Posterior cingulate gyrus (tissue), 11 donors: ENCODE measurements at regions not wholly inside any gene's neighbourhood (a gene's known extent, or its start where the extent isn't known, plus 50 kb on each side); places are given as distances from the start of the nearest gene placed in this dataset.

Source experiments
- DNase-seq, 10 donors: peaks; one replicate each; pipeline versions ENCODE4 v3.0.0 to v3.0.0-alpha.2; 2020 to 2021; ENCODE audit warnings: mixed read lengths in 3 of 10
- intact Hi-C: fragments of 100-400 bp; cut with DNase I; formaldehyde crosslinking; loops from one replicate; pipeline ENCODE4 v1.15.1; 2023

DNA sequence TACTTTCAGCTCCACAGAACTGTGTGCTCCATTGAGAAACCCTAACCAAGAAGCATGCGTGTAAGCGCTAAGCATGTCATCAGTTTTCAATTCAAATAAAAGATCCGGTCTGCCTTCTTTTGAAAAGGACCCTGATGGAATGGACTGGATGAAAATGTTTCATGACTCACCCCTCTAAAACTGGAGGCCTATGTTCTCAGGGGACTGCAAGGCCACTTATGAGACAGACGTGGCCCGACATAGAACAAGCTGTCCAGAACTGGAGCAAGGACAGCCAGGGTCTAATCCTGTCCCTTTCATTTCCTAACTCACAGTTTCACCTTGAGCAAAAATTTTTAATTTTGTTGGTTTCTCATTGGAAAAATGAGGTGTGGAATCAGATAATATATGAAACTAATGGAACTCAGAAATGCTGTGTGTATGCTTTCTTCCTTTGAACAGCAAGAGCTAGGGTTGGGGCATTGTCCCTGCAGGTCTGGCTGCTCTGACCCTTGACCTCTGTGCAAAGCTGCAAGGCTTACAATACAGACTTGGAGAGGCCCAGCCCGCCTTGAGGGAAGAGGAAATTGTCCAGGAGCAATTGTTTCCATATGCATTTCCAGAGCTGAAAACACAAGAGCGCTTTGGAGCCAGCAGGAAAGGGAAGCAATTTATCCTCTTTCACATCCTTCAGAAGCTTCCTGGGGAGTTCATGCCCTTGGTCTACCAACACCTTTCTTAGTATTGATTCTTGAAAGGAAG lies 553.4 kb upstream of the KLF12 start:
- no peak for DNase-seq

DNA sequence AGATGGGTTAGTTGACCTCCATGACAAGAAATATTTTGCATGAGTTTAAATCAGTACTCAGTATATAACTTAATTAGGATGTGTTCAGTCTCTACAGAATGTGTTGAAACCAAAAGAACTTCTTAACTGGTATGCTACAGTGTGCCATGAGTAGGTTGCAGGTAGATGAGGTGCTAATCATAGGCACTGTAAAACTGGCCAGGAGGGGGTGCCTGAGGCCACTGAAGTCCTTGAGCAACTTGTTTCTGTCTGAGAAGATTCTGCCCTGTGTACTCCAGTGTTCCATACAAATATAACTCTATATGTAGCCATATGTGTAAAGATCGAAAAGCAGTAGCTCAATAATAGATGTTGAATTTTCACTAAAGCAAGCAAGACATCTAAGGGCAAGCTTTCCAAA lies 549.2 kb upstream of the KLF12 start:
- intact Hi-C loops = no loop called here
- no peak for DNase-seq

More for the DNA sequence above, 553.4 kb upstream of the KLF12 start:
- intact Hi-C loops = no loop called here

DNA sequence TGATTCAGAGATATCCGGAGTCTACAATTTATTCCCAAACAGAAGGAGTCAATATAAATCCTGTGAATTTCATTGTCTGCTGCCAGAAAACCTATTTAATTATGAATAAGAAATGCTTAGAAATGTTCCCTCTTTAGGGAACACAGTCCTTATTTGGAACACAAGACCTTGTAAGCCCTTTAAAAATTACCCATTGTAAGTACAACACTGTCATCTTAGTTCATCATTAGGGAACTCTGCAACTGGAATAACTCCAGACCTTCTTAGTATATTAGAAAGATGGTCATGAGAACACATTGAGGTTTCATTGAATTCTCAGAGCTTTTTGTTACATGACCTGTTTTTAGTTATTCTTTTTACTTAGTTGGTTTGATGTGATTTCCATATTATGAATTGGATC lies 548.5 kb upstream of the KLF12 start:
- intact Hi-C loops = no loop called here
- DNase-seq = no peak

DNA sequence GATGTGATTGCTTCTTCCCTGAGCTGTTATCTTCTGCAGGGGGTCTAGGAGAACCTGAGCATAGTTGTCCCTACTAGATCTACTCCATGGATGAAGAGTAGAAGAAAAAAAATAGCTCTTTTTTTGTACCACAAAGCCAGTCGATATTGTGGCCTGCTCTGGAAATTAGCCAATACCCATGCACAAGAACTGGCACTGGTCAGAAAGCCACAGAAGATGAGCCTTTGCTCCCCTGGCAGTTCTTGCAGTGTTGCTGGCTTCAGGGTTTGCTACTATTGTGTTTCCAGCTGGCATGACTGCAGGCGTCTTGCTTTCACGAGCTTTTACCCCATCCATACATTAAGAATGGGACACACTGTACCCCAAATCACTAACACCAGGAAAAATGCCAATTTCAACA lies 547.7 kb upstream of the KLF12 start:
- intact Hi-C loops = no loop called here
- DNase-seq = no peak

DNA sequence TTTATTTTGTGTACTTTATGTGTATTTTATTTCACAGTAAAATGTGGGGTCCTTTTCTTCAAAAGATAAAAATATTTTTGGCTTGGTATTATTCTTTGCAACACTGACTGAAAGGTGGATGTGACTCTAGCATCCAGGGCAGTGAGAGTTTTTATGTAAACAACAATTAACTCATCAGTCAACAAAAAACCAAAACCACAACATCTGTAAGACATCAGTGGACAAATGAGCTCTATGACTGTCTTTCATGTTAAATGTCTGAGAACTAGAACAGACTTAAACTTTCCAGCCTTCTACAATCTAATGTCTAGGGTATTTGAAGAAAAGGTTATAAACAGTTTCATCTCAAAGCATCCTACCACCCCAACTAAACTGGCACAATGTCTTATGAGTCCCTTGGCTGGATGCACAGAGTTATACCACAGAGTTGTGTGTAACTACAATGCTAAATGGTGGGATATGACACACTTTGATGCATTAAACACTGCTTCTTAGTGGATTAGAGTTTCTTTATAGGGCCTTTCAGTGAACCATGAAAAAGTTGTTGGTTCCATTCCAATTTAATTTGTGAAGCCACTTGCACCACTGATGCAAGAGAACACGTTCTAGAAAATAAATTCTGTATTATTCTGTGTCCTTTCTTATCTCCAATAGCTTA lies 544.2 kb upstream of the KLF12 start:
- intact Hi-C loops = no loop called here
- DNase-seq = no peak

DNA sequence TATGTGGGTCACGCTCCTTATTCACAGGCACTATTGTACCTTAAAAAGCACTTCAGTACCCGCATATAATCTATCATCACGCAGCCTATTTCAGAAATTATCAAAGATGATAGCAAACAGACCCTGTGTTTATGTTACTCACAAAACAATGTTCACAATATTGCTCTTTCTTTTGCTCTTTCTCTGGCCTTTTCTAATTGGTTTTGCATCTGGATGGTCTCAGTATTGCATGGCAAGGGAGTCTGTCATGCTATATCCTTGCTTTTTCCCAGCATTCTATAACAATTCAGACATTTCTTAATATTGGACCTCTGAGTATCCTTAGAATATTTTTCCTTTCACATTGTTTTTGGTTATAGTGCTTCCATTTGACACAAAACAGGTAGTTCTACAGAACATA lies 541.8 kb upstream of the KLF12 start:
- intact Hi-C loops = no loop called here

DNA sequence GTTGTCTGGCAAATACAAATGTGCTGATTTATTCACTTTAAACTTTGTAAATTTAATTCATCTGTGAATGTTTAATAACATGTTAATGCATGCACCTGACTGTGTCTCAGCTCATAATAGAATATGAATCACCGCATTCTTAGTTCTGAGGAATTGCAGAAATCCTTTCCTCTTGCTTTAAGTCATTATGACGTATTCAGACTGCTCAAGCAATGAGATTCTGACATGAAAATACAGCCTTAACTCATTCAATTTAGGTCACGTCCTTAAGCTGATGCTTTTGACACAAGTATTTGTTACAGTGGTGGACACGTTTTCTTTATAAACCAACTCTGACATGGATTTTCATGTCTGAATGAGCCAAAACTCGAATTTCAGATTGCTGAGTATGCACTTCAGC lies 541.0 kb upstream of the KLF12 start:
- intact Hi-C loops = no loop called here
- DNase-seq = no peak

More for the DNA sequence above, 541.8 kb upstream of the KLF12 start:
- no peak for DNase-seq

DNA sequence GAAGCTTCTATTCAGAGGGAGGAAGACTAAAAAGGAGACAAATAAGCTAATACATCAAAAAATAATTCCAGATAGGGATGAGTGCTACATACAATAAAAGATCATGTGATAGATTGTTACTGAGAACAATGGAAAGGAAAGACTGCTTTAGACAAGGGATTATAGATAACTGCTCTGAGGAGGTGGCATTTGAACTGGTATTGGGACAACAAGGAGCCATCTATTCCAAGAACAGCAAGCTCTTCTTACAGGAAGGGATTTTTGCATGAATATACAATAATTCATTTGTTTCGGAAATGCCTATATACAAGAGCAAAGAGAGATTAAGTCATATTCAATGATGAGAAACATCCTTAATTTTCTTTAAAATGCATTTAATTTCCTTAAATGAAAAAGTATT lies 540.5 kb upstream of the KLF12 start:
- intact Hi-C loops = no loop called here
- no peak for DNase-seq

DNA sequence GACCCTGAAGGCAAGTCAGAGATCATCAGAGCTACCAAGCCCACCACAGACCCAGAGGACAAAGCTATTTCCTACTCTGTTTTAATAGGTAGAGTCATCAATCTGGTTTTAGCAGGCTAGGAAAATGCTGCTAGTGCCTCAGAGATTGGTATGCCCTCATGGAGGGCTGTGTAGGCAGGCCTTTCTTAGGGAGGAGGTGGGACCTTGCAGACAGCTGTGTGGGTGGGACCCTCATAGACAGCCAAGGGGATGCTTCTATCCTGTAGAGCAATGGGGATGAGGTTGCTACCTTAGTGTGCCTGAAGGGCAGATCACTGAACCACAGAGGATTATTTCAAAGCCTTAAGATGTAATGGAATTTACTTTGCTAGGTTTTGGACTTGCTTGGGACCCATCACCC lies 534.9 kb upstream of the KLF12 start:
- intact Hi-C loops = no loop called here
- no peak for DNase-seq

DNA sequence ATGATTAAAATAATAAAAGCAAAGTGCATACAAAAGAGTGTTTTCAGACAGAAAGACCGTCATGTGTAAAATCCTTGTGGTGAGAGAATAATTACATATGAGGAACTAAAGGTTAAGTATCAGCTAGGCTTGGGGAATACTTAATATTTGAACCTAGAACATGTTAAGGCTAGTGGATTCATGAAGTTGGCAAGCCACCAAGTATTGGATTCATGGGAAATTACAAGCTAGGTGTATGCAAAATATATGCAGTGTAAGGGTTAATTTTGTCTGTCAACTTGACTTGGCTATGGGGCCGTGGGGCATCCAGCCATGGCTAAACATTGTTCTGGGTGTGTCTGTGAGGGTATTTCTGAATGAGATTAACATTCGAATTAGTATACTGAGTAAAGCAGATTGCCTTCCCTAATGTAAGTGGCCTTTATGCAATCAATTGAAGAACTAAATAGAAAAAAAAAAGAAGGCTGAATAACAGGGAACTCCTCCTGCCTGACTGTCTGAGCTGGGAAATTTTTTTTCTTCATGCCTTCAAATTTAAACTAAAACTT lies 533.5 kb upstream of the KLF12 start:
- intact Hi-C loops = no loop called here

DNA sequence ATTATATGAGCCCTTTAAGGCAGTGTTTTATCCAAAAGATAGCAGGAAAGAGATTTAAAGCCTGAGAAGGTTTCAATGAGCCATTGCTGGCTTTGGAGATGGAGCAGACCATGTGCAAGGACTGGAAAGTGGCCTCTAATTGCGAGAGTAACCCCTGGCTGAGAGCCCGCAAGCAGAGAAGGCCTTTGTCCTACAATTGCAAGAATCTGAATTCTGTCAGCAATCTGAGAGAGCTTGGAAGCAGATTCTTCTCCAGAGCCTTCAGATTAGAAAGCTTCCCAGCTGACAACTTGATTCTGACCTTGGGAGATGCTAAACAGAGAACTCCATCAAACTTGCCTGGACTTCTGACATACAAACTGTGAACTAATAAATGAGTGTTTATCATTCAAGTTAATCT lies 528.7 kb upstream of the KLF12 start:
- no peak for DNase-seq
- intact Hi-C loops = no loop called here

More for the DNA sequence above, 533.5 kb upstream of the KLF12 start:
- no peak for DNase-seq

DNA sequence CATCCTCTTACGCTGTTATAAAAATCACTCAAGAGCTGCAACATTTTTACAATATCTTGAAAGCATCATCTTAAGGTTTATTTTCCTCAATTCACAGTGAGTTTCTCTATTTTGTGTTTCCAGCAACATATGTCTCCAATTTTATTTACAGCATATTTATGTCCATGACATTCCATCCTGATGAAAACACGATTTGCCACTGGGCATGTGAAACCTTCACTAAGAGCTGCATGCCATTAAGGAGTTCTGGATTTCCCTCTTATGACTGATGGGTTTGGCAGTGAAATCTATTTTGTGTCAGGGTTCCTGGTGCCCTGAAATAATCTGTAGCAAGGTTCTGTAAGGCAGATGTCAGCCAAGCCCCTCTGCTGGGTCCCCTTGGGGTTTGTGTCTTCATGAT lies 527.6 kb upstream of the KLF12 start:
- no peak for DNase-seq

DNA sequence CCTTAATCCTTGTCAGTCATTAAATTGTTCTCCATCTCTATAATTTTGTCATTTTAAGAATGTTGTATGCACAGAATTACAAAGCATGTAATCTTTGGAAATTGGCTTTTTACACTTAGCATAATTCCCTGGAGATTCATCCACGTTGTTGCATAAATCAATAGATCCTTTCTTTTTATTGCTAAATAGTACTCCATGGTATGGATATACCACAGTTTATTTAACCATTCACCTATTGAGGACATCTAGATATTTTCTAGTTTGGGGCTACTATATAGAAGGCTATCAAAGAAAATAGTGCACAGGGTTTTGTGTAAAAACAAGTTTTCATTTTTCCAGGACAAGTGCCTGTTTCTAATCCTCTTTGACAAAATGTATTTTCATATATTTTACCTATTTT lies 523.6 kb upstream of the KLF12 start:
- DNase-seq = no peak
- intact Hi-C loops = no loop called here

More for the DNA sequence above, 527.6 kb upstream of the KLF12 start:
- intact Hi-C loops = no loop called here

DNA sequence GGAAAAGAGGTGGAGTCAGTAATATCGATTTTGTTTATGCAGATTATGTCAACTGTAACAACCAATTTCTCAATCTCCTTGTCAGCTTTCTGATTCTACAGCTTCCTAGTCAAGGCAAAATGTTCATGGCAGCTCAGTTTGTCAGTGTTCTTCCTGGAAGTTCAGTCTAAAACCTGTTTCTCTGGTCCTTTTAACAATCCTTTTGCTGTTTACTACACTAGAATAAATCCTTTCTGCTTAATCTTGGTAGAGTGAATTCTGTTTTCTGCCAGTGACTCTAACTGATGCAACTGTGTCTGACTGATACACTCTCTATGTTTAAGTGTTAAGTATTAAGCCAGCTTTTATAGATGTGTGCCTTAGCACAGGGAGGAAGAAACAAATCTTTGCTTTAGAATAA lies 516.9 kb upstream of the KLF12 start:
- intact Hi-C loops = no loop called here
- no peak for DNase-seq

DNA sequence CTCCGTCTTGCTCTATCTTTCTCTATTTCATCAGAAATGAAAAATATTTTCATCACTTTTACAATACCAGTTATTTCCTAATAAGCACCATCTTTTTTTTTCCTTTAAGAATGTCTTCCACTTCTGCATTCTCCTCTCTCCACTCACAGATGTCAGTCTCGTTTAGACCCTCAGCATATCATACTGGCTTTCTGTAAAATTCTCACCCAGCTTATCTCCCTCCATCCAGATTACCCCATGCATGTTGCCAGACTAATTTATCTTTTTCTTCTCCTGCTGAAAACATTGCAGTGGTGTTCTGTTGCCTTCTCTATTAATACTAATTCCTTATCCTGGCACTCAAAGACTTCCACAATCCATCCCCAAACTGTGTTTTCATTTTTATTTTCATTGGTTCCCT lies 513.8 kb upstream of the KLF12 start:
- intact Hi-C loops = no loop called here
- DNase-seq = no peak

DNA sequence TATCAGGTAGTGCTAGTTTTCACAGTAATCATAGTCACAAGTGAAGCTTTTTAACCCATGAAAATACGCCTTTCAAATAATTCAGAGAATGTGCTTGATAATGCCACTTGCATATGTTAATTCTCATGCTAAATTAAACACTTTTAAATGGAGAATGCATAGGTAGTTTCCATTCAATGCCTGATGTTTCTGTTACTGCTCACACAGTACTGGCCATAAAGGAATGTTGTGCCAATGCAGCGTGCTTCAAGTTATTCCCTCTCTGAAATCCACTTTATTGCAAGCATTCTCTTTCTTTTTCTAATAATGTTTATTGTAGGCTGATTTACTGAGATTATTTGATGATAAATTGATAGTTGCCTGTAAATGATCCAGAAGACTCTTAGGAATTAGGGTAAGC lies 513.0 kb upstream of the KLF12 start:
- no peak for DNase-seq
- intact Hi-C loops = no loop called here

DNA sequence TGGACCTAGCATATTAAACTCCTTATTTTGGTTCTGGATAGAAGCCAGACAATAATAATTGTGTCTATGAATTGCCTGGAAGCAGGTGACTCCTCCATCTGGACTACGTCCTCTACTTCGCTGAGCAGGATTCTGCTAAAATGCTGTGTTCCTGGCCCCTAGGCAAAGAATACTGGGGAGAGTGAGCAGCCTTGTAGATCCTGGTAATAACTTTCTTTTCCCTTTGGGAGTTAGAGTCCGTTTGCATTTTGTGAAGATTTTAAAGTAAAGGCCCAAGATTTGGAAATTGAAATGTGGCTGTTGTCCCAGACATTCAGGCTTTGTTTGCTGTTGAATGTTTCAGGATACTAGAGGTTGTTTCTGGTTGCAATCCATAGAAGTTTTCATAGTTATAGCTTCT lies 511.9 kb upstream of the KLF12 start:
- intact Hi-C loops = no loop called here

DNA sequence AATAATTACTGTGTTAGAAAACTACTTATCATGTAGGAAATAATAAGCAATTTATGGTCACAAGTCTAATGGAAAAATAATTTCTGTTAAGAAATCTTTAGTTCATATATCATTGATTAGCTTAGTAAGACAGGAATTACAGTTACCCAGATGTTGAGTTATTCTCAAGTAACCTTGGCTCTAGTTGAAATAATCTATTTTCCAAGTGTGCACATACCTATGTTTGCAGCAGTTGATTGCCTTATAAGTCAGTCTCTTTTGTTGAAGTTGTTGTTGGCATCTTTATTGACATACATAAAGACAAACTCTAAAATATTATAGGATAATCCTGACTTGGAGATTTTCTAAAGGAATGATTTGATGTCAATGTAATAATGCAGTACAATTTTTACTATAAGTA lies 511.4 kb upstream of the KLF12 start:
- intact Hi-C loops = no loop called here
- DNase-seq = no peak

More for the DNA sequence above, 511.9 kb upstream of the KLF12 start:
- no peak for DNase-seq

DNA sequence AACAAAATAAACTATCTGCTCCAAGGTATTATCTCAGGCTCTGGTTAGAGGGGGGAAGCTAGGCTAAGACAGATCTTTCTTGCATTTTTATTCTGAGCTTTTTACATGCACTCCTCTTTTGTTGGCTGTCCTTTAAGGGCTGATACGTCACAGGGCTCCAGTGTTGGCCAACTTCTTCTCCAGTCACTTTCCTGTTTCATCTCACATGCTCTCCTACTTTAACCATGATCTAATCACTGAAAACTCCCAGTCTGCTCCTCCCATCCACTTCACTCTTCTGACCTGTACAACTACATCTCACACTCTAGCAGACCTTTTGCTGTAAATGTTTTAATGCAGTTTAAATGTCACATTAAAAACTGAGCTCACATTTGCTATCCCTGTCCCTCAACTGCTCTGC lies 510.0 kb upstream of the KLF12 start:
- intact Hi-C loops = no loop called here
- no peak for DNase-seq

DNA sequence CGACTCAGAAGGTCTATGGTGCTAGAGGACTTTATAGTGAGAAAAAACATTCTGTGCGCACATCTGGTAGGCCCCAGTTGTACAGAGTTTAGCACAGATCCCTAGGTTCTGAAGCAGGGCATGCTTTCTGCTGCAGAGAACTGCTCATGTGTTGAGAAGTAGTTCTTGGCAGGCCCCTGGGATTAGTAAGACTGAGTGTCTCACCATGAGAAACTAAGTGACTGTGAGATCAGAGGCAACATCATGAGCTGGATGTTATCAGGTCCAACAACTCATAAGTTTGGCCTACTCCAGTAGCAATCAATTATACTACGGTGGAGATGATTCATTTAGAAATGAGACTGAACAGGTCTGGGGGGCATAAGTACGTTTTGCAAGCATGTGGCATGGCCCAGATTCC lies 507.4 kb upstream of the KLF12 start:
- DNase-seq = no peak
- intact Hi-C loops = no loop called here

DNA sequence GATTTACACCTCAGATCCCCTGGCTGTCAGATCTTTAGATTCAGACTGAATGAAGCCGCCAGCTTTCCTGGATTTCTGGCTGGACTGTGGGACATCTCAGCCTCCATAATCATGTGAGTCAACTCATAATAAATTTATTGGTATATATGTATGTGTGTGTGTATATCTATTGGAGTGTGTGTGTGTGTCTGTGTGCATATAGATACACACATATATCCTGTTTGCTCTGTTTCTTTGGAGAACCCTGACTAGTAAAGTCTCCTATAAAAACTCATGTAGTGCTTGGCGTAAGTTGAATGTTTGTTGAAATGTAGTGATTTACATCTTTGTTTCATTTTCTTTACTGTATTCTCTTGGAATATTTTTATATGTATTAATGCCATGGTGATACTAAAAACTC lies 499.5 kb upstream of the KLF12 start:
- intact Hi-C loops = no loop called here

DNA sequence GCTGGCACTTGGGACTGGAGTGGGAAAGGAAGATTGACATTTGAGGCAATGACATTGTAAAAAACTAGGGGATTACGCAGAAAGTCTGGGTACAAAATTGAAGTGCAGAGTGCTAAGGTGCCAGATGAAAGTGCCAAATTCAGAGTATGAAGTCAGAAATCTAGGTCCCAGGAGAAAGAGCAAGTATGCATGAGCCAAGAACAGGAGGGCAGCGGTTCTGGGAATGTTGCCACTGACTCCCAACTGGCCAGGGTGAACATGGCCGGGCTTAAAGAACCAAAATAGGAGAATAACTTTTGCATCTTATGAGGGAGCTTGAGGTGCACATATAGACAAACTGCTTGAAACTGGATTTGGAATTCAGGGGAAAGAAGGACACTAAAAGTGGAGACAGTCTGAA lies 495.8 kb upstream of the KLF12 start:
- intact Hi-C loops = no loop called here
- no peak for DNase-seq

More for the DNA sequence above, 499.5 kb upstream of the KLF12 start:
- DNase-seq = no peak
